ENCODE measurements at regions not wholly inside any gene's neighbourhood (a gene's known extent, or its start where the extent isn't known, plus 50 kb on each side); places are given as distances from the start of the nearest gene placed in this dataset.

DNA sequence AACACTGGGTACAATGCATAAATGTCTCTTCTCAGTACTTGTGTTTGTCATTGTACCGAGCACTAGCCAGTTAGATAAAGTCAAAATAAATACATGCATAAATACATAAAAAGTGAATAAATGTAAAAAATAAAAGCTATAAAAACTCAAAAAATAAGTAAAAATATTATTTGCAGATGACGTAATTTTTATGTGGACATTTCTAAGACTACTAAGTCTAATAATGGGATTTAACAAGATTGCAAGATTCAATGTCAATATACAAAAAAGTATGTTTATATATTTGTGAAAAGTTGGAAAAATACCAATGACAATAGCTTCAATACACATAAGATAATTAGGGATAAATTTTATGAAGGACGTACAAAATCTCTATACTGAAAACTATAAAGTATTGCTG is 639.6 kb downstream of the CBLN4 start:
- ATAC-seq (no peak), DNase-seq (ENCODE audit: low spot score) (no peak)
- Mint-ChIP-seq H3K4me3 (no peak overlapping the region), H3K36me3 (ENCODE audit: low read depth) (peaks cover 21% of the 10 kb centered on the region), H3K9me3 (peaks cover 87% of the 10 kb centered on the region), H3K4me1 (no peaks in the 10 kb centered on the region), H3K27me3 (ENCODE audit: insufficient read depth, low read depth, poor library complexity) (peaks cover 2% of the 10 kb centered on the region), H3K27ac (no peak overlapping the region)
- Histone ChIP-seq H4K20me1 (replicated peaks; ENCODE audit: insufficient read depth) (no peaks in the 10 kb centered on the region), H3K27me3 (ENCODE audit: insufficient read depth) (no peaks in the 10 kb centered on the region), H3K9me2 (ENCODE audit: insufficient read depth) (no peaks in the 10 kb centered on the region), H3K4me2 (no peak overlapping the region), H3K36me3 (ENCODE audit: insufficient read depth) (peaks cover 12% of the 10 kb centered on the region), H3F3A (replicated peaks; ENCODE audit: low read depth) (no peaks in the 10 kb centered on the region), H3K4me3 (no peak overlapping the region), H2AFZ (no peak overlapping the region), H3K27ac (ENCODE audit: low read depth) (no peak overlapping the region), H3K4me1 (ENCODE audit: insufficient read depth) (no peaks in the 10 kb centered on the region), H3K79me2 (replicated peaks; ENCODE audit: insufficient read depth) (no peaks in the 10 kb centered on the region)
- TF ChIP-seq EZH2phosphoT487 (IDR thresholded peaks at IDR 0.05; ENCODE audit: unreplicated experiment) (no peak), ZNF114 (CRISPR knock-in tag; IDR thresholded peaks at IDR 0.05) (no peak), STAT1 (IDR thresholded peaks at IDR 0.05; ENCODE audit: unreplicated experiment) (no peak), NANOG (IDR thresholded peaks at IDR 0.05; ENCODE audit: borderline replicate concordance) (no peak), EZH2 (IDR thresholded peaks at IDR 0.05; ENCODE audit: low read depth, unreplicated experiment) (no peak), JUNB (IDR thresholded peaks at IDR 0.05; ENCODE audit: unreplicated experiment) (no peak), POLR2AphosphoS5 (IDR thresholded peaks at IDR 0.05; ENCODE audit: low read depth) (no peak), ZNF331 (CRISPR knock-in tag; IDR thresholded peaks at IDR 0.05; ENCODE audit: low read depth) (no peak), CREB1 (CRISPR knock-in tag; IDR thresholded peaks at IDR 0.05; ENCODE audit: low read depth) (no peak)
- TF ChIP-seq, protein P1, sequence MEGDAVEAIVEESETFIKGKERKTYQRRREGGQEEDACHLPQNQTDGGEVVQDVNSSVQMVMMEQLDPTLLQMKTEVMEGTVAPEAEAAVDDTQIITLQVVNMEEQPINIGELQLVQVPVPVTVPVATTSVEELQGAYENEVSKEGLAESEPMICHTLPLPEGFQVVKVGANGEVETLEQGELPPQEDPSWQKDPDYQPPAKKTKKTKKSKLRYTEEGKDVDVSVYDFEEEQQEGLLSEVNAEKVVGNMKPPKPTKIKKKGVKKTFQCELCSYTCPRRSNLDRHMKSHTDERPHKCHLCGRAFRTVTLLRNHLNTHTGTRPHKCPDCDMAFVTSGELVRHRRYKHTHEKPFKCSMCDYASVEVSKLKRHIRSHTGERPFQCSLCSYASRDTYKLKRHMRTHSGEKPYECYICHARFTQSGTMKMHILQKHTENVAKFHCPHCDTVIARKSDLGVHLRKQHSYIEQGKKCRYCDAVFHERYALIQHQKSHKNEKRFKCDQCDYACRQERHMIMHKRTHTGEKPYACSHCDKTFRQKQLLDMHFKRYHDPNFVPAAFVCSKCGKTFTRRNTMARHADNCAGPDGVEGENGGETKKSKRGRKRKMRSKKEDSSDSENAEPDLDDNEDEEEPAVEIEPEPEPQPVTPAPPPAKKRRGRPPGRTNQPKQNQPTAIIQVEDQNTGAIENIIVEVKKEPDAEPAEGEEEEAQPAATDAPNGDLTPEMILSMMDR (conservative IDR thresholded peaks at IDR 0.05; ENCODE audit: low read depth in 2 of 2): no peak
- TF ChIP-seq, protein P2, sequence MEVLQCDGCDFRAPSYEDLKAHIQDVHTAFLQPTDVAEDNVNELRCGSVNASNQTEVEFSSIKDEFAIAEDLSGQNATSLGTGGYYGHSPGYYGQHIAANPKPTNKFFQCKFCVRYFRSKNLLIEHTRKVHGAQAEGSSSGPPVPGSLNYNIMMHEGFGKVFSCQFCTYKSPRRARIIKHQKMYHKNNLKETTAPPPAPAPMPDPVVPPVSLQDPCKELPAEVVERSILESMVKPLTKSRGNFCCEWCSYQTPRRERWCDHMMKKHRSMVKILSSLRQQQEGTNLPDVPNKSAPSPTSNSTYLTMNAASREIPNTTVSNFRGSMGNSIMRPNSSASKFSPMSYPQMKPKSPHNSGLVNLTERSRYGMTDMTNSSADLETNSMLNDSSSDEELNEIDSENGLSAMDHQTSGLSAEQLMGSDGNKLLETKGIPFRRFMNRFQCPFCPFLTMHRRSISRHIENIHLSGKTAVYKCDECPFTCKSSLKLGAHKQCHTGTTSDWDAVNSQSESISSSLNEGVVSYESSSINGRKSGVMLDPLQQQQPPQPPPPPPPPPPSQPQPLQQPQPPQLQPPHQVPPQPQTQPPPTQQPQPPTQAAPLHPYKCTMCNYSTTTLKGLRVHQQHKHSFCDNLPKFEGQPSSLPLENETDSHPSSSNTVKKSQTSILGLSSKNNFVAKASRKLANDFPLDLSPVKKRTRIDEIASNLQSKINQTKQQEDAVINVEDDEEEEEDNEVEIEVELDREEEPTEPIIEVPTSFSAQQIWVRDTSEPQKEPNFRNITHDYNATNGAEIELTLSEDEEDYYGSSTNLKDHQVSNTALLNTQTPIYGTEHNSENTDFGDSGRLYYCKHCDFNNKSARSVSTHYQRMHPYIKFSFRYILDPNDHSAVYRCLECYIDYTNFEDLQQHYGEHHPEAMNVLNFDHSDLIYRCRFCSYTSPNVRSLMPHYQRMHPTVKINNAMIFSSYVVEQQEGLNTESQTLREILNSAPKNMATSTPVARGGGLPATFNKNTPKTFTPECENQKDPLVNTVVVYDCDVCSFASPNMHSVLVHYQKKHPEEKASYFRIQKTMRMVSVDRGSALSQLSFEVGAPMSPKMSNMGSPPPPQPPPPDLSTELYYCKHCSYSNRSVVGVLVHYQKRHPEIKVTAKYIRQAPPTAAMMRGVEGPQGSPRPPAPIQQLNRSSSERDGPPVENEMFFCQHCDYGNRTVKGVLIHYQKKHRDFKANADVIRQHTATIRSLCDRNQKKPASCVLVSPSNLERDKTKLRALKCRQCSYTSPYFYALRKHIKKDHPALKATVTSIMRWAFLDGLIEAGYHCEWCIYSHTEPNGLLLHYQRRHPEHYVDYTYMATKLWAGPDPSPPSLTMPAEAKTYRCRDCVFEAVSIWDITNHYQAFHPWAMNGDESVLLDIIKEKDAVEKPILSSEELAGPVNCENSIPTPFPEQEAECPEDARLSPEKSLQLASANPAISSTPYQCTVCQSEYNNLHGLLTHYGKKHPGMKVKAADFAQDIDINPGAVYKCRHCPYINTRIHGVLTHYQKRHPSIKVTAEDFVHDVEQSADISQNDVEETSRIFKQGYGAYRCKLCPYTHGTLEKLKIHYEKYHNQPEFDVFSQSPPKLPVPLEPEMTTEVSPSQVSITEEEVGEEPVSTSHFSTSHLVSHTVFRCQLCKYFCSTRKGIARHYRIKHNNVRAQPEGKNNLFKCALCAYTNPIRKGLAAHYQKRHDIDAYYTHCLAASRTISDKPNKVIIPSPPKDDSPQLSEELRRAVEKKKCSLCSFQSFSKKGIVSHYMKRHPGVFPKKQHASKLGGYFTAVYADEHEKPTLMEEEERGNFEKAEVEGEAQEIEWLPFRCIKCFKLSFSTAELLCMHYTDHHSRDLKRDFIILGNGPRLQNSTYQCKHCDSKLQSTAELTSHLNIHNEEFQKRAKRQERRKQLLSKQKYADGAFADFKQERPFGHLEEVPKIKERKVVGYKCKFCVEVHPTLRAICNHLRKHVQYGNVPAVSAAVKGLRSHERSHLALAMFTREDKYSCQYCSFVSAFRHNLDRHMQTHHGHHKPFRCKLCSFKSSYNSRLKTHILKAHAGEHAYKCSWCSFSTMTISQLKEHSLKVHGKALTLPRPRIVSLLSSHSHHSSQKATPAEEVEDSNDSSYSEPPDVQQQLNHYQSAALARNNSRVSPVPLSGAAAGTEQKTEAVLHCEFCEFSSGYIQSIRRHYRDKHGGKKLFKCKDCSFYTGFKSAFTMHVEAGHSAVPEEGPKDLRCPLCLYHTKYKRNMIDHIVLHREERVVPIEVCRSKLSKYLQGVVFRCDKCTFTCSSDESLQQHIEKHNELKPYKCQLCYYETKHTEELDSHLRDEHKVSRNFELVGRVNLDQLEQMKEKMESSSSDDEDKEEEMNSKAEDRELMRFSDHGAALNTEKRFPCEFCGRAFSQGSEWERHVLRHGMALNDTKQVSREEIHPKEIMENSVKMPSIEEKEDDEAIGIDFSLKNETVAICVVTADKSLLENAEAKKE (CRISPR knock-in tag; IDR thresholded peaks at IDR 0.05): no peak
- TF ChIP-seq, protein P3, sequence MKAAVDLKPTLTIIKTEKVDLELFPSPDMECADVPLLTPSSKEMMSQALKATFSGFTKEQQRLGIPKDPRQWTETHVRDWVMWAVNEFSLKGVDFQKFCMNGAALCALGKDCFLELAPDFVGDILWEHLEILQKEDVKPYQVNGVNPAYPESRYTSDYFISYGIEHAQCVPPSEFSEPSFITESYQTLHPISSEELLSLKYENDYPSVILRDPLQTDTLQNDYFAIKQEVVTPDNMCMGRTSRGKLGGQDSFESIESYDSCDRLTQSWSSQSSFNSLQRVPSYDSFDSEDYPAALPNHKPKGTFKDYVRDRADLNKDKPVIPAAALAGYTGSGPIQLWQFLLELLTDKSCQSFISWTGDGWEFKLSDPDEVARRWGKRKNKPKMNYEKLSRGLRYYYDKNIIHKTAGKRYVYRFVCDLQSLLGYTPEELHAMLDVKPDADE (IDR thresholded peaks at IDR 0.05): no peak
- TF ChIP-seq, protein P4, sequence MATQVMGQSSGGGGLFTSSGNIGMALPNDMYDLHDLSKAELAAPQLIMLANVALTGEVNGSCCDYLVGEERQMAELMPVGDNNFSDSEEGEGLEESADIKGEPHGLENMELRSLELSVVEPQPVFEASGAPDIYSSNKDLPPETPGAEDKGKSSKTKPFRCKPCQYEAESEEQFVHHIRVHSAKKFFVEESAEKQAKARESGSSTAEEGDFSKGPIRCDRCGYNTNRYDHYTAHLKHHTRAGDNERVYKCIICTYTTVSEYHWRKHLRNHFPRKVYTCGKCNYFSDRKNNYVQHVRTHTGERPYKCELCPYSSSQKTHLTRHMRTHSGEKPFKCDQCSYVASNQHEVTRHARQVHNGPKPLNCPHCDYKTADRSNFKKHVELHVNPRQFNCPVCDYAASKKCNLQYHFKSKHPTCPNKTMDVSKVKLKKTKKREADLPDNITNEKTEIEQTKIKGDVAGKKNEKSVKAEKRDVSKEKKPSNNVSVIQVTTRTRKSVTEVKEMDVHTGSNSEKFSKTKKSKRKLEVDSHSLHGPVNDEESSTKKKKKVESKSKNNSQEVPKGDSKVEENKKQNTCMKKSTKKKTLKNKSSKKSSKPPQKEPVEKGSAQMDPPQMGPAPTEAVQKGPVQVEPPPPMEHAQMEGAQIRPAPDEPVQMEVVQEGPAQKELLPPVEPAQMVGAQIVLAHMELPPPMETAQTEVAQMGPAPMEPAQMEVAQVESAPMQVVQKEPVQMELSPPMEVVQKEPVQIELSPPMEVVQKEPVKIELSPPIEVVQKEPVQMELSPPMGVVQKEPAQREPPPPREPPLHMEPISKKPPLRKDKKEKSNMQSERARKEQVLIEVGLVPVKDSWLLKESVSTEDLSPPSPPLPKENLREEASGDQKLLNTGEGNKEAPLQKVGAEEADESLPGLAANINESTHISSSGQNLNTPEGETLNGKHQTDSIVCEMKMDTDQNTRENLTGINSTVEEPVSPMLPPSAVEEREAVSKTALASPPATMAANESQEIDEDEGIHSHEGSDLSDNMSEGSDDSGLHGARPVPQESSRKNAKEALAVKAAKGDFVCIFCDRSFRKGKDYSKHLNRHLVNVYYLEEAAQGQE (IDR thresholded peaks at IDR 0.05; ENCODE audit: unreplicated experiment): no peak

Measured in GM23338 (cell line).